NCI-H2081 treated with DMSO at 0.1 percent for 48 hours (cell line): ENCODE measurements at regions not wholly inside any gene's neighbourhood (a gene's known extent, or its start where the extent isn't known, plus 50 kb on each side); places are given as distances from the start of the nearest gene placed in this dataset.

Source experiments
- DNase-seq: peaks from one replicate; lab custom pipeline; 2025; lab: John Stamatoyannopoulos, UW

DNA sequence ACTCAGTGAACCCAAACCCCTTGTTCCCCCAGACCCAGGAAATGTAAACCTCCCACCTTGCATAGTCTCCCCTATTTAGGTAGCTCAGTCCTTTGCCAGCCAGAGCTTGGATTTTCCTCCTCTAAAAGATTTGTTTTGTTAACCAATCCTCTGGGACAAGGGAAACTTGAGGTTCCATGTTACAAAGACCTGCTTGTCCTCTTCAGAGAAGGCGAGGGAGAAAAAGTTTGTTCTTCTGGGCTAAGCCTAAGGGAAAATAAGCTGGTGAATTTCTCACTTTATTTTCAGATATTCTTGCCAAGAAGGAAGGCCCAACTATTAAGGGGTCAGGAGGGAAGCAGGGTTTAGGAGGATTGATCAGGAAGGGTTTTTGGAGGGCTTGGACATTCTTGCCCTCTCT lies 136.1 kb upstream of the PROK2 start:
- DNase-seq: no peak

DNA sequence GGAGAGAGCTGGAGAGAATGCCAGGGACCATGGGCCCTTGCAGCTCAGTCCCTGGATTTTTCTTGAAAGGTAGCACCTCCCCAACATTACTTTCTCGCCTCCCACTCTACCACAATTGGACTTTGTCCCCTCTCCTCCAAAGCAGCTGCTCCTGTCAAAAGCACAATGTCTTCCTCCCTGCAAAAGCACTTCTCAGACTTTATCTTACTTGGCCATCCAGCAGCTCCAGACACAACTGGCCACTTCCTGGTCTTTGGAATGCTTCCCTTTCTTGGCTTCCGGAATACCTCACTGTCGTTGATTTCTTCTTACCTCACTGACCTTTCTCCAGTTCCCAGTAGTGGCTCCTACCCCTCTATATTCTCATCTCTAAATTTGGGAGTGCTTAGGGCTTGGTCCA lies 134.6 kb upstream of the PROK2 start:
- DNase-seq: no peak

DNA sequence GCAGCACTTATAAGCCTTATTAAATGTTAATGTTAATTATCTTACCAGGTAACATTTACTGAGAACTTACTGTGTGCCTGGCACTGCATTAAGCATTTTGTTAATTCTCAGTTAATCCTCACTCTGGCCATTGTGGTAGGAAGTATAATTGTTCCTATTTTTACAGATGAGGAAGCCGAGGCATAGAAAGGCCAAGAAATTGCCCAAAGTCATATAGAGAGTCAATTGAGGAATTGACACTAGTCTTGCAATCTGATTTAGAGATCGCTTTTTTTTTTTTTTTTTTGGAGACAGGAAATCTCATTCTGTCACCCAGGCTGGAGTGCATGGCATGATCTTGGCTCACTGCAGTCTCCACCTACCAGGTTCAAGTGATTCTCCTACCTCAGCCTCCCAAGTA lies 132.6 kb upstream of the PROK2 start:
- no peak for DNase-seq

DNA sequence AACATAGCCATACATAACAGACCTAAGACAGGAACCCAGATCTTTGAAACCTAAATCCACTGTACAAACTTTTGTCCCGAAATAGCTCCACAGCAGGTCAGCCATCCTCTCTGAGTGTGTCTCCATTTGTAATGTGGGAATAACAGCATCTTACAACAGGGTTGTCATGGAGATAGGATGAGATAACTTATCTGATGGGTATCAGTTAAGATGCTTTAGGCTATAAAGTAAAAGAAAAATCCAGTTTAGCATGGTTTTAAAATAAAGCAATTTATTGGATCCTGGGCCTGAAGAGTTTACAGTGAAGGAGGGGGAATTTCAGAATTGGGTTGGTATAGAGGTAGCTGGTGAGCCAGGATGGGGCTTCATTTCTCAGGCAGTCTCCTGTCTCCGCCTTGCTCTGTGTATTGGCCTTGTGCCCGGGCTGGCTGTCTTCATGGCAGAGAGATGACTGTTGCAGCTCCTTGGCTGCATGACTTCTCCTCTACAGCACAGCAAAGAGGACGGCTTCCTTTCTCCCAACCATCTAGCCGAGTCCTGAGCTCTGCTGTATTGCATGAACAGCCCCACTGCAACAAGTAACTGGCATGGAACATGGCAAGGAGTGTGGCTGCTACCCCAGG lies 131.9 kb upstream of the PROK2 start:
- no peak for DNase-seq

DNA sequence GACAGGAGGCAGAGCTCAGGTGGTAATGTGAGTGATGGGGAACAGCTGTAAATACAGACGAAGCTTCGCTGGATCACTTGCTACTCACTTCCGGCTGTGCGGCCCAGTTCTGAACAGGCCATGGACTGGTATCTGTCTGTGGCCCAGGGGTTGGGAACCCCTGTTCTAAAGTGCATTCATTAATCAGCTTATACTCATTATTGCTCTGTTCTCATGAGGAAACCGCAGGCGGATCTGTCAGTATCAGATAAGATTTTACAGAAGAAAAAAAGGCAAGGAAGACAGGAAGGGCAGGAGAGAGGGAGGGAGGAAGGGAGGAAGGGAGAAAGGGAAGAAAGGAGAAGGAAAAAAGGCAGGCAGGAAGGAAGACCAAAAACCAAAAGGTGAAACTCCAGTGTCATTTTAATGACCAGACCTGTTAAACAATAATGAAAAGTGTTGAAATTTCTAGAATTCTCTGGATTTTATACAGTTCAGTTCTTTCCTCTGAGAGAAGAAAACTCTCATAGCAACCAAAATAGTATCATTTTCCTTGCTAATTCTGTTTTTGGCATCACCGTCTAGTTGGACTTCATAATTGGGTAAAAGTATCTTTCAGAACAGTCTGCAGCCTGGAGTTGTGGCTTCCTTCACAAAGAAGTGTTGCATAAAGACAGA lies 128.0 kb upstream of the PROK2 start:
- no peak for DNase-seq

DNA sequence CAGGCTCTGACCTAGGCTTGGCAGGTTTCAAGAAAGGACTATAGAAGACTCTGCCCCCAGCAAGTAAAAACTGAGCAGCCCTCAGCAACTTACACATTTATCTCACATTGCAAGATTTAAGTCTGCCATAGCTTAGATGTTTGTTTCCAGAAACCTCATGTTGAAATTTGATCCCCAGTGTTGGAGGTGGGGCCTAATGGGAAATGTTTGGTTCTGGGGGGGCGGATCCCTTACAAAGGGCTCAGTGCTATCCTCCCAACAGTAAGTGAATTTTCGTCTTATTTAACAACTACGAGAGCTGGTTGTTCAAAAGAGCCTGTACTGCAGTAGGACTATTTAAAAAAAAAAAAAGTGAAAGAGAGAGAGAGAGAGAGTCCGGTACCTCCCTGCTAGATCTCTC lies 125.2 kb upstream of the PROK2 start:
- DNase-seq: no peak

DNA sequence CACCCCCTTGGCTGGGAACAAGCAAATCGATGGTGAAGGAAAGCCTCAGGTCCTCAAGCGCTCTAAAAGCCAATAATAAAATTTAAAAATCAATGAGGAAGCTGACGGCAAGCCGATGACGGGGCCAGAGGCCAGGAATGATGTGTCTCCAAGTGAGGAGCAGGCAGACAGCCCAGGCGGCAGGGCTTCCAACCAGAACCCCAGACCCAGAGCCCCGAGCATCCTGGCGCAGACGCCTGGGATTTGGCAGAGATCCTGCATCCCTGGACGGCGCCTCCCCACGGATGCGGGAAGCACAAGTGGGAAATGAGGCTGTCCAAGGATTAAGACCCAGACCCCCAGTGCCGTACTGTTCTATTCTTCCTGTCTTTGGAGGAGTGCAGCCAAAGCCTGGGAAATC lies 123.0 kb upstream of the PROK2 start:
- no peak for DNase-seq

DNA sequence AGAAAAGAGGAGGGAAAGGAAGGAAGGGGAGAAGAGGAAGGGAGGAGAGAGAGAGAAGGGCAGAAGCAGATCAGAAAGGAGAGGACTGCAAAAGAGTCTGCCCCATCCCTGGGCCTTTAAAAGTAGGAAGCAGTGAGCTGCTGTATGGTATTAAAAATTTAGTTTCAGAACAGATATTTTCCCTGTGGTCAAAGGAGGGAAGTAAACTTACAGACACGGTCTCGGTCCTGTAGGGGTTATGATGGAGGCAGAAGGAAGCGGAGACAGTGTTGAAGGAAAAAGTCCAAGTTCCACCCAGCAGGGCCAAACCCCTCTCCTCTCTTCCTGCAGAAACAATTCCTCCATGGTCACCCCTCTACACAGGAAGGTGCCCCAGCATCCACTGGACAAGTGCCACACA lies 122.0 kb upstream of the PROK2 start:
- DNase-seq: no peak

DNA sequence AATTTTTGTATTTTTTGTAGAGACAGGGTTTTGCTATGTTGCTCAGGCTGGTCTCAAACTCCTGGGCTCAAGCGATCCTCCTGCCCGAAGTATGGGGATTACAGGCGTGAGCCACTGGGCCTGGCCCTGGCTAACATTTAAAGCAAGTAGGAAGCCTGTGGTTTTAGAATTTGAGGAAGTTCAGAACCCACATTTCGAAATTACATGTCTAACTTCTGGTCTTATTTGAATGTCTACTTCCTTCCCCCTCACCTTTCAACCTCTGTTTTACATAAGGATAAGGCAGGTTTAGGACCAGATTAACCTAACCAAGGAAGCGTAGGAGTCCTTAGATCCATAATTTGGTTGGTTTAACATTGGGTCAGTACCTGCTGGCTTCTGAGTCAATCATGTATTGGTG lies 120.5 kb upstream of the PROK2 start:
- no peak for DNase-seq

DNA sequence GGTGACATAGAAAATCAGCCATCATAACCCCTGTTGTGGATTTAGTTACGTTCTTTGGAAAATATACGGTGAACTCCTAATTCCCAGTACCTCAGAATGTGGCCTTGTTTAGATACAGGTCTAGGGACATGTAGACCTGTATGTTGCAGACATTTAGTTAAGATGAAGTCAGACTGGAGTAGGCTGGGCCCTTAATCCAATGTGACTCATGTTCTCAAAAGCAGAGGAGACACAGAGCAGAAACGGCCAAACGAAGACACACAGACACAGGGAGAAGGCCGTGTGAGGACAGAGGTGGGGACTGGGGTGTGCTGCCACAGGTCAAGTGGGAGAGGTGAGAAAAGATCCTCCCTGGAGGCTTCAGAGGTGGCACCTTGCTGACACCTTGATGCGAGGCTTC lies 119.0 kb upstream of the PROK2 start:
- no peak for DNase-seq

DNA sequence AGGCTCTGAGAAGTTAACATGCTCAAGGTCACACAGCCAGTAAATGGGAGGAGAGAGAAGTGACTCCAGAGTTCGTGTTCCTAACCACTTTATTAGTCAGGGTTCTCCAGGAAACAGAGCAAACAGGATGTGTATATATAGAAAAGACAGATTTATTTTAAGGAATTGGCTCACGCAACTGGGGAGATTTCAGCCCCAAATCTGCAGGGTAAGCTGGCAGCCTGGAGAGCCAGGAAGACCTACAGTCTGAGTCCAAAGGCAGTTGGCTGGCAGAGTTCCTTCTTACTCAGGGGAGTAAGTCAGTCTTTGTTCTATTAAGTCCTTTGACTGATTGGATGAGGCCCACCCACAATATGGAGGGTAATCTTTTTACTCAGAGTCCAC lies 118.2 kb upstream of the PROK2 start:
- no peak for DNase-seq

DNA sequence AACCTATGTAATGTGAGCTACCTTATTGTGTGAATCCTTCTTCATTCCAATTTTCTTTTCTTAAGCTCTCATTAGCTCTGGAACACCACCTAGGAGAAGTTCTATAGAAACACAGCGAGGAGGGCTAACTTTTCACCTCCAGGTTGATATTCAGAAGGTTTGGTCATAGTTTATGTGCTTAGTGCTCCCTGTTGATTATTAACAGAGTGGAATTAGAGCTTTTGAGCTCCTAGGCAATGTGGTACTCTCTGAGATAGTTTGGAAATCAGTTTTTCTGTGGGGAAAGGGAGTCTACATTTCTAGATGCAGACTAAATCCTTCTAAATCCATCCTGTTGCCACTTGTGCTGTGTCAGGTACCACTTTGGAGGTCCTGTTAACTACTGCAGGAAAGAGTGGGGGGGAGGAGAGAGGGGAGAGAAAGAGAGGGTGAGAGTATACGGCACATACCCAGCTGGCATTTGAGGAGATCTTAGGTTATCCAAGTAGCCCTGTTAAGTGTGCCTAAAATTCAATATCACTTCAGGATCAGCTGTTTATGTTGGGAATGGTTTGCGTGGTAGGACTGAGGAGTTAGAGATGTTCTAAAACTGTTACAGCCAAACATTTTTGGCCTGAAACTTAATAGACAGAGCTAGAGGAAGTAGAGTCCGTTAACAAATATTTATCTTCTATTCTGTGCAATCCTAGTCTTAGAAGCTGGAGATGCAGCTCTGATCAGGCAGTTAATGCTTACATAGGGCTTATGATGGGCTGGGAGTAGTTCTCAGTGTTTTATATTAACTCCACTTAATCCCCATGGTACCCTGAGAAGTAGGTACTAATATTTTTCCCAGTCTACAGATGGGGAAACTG lies 117.5 kb upstream of the PROK2 start:
- DNase-seq: no peak

DNA sequence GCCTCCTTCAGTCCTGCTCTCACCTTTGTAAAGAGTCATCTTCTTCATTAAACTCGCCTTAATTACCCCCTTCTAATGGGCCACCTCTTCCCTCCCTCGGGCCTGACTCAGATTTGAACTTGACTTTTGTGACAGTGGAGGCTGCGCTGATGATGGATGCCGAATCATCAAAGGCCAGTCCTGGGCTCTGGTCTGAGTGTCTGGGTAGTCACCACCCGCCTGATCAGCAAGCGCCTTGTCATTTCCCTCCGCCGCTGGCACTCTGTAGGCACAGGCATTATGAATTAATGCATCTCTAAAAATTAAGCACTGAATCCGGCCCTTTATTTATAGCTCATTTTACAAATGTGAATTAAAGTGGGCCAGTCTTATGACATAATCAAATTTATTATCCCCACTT lies 116.7 kb upstream of the PROK2 start:
- no peak for DNase-seq

DNA sequence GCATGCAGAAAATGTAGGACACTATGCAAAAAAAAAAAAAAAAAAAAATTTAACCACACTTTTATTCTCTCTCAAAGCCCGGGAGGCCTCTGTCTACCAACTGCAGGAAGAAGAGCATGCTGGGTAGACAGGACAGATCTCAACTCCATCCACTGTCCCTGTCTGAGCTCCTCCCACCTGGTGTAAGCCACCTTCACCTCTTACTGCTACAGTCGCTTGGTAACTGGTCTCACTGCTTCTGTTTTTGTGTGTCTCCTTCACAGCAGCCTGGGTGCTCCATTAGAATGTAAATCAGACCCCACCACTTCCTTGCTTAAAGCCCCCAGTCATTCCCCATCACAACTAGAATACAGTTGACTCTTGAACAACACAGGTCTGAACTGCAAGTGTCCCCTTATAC lies 115.1 kb upstream of the PROK2 start:
- DNase-seq: no peak

DNA sequence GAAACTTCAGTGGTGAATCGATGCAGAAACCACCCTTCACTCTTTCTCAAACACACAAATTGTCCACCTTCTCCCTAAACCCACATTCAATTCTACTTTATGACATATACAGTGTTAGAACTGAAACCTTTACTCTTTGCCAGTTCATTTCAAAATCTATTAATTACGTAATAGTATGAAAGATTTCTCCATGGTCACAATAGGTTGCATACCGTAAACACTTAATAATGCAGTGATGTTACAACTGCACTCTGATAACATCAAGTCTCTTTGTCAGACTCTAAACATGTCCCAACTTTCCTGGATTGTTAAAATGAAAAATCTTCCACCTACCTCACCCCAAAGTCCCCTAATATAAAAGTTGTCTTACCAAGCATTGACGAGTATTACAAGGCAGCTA lies 111.8 kb upstream of the PROK2 start:
- DNase-seq: no peak

DNA sequence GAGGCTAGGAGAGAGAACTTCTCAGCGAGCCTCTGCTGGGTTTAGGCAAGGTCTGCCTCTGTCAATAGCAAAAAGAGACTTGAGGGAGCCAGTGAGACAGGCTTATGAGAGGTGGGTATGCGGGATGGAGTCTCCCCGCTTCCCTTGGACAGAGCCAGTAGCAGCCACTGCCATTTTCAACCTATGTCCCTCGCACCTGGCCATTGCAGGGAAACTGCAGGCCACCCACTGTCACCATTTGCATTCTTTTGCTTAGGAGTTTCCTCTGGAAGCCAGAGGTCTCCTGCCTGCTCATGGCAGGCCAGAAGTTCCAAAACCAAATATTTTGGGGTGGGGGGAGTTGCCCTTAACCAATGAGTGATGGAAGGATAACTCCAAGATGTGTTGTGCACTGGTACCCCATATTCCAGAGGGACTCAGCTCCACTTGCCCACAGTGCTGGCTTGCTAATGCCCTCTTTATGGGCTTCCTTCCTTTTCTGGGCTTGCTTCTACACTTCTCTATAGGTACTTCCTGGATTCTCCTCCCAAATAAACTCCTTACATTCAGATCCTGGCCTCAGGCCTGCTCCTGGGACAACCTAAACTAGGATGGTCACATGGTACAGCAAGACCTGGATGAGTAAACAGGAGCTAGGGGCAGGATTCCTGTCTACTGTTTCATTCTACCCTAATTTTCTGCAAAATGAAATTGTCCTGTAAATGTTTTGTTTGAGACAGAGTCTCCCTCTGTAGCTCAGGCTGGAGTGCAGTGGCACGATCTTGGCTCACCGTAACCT lies 108.9 kb upstream of the PROK2 start:
- DNase-seq: no peak

DNA sequence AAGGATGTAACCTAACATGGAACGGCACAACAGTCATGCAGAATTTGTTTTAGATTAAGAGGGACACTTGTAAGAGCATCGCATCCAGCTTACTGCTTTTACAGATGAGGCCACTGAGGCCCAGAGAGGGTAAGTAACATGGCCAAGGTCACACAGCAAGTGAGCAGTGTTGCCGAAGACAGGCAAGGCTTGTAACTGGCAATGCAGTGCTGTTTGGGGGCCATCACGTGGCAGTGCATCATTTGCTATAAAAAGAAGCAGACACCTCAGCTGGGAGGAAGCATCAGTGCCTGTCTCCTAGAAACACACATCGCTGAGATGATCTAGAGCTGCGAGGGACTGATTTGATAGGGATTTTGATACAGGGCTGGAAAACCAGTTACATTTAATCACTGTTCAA lies 108.2 kb upstream of the PROK2 start:
- DNase-seq: no peak

DNA sequence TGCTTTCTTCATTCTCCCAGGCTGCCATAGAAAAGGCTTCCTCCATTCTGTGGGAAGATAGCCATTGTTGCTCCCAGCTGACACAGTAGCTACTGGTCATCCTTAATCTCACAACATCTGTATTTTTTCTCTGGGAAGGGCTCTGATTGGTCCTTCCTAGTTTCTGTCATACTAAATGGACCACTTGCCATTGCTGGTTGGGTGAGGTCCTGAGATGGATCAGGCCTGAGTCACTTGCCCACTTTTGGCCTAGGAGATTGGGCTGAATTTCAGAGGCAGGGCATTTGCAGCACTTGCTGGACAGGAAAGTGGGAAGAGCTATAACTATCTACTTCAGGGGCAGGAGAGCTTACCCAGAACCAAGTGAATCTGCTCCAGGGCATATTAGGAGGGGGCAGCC lies 106.5 kb upstream of the PROK2 start:
- DNase-seq: no peak

DNA sequence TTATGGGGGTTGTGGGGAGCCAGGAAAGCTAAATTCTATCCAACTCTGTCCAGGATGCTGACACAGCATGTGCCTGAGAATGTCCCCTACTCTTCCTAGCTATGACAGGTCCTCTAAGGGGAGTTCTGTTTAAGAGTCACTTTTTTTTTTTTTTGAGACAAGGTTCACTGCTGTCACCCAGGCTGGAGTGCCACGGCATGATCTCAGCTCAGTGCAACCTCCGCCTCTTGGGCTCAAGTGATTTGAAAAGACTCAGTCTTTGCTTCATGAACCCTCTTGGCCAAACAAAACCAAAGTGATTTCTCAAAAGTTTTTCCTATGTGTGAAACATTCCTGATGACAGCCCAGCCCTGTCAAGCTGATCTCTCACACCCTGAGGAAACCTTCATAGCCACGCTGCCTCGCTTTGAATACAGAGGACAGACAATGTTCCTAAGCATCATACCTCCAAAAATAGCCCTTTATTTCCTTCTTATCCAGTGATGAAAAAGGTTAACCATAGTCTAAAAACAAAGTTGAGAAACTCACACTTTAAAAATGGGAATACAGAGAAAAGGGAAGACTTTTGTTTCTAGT lies 105.5 kb upstream of the PROK2 start:
- no peak for DNase-seq

DNA sequence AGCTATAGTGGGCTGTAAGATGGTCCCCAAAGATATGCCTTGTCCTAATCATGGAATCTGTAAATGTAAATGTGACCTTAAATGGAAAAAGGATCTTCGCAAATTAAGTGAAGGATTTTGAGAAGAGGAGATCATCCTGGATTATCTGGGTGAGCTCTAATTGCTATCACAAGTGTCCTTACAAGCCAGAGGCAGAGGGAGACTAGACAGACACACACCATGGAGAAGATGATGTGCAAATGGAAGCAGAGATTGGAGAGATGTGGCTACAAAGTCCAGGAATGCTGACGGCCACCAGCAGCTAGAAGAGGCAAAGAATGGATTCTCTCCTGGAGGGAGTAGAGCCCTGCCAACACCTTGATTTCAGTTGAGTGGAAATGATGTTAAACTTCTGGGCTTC lies 102.3 kb upstream of the PROK2 start:
- DNase-seq: no peak

DNA sequence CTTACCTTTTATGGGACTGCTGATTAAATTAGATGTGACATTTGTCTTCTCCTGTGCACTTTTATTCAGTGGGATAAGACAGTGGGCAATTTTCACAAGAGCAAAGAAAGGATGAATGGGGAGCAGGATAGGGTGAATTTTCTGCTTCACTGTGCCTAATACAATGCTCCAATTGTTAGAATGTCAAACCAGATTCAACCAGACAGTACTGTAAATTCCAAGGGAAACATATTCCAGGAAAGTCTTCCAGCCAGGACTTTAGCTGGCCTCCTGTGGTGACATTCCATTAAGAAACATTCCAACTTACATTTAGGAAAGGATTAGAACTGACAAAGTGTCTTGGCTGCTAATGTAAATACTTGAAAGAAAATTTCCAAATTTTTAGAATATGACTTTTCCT lies 100.1 kb upstream of the PROK2 start:
- DNase-seq: no peak

DNA sequence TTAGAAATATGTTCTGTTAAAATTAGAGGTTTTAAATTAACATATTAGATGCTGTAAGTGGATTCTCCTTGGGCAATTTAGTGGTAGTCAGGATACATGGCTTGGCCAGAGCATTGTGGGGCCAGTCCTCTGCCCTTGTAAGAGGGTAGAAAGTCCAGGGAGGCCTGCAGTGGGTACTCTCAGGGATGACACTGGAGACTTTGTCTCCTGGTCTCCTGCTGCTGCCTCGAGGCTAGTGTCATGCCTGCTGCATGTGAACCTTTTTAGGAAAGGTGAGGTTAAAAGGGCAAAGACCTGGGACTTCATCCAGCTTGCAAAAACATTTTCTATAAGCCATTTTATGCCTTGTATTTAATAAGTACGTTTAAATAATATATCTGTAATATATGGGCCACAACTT lies 96.8 kb upstream of the PROK2 start:
- DNase-seq: no peak
